Hematopoietic multipotent progenitor cell treated with erythropoietin and hydrocortisone succinate and interleukin-3 and kit ligand, for 15 days (in vitro differentiated cells): ENCODE measurements at regions not wholly inside any gene's neighbourhood (a gene's known extent, or its start where the extent isn't known, plus 50 kb on each side); places are given as distances from the start of the nearest gene placed in this dataset.

Experiments used
- DNase-seq: peaks from one replicate; pipeline ENCODE4 v3.0.0-alpha.2; 2015; ENCODE audit warnings: low spot score

GRCh38 chr2:3062476-3063260, 314.9 kb downstream of the EIPR1 start:
- DNase-seq = no peak

DNA sequence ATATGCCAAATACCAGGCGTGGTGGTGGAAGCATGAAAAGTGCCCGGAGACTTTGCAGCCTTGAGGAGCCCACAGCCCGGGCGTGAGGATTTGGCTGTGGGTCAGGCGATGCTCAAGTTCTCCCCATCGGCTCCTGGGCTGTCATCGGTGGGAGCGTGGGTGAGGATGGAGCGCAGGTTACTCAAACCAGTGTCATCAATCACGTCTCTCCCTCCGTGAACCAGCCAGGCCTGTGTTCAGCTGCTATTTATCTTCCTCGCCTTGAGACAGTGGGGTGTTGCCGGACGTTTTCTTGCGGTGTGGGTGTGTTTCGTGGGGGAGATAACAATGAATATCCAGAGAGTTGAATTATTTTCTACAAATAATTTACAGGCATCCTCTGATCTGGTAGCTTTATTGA, 317.6 kb downstream of the EIPR1 start:
- no peak for DNase-seq

DNA sequence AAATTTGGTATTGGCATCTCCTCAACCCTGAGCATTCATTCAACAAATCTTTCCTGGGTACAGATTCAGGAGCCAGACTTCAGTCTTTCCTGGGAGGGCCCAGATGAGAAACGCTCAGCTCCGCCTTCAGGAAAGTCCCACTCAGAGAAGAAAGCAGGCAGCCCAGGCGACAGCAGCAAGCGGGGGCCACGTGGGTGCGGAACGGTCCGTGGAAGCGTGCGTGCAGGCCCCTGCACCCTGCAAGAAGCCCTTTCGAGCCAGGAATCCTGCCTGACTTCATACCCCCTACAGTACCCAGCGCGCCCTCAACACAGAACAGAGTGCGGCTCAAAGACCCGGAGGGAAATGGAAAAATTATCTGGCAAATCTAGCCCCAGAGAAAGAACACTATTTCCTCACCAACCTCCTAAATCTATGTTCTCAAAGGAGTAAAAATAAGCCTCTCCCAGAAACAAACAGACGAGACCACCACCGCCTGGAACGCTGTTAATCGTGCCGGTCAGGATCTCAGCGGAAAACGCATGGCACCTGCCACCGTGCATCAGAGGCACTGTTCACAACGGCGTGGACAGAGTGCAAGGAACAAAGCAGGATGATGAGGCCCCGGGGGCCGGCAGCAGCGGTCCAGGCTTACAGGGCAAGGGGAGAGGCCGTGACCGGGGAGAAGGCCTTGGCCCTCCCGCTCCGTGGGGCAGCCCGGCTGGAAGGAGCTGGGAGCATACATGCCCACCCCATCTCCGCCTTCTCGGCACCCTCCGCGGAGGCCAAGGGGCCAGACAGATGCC, 318.3 kb downstream of the EIPR1 start:
- DNase-seq = no peak

DNA sequence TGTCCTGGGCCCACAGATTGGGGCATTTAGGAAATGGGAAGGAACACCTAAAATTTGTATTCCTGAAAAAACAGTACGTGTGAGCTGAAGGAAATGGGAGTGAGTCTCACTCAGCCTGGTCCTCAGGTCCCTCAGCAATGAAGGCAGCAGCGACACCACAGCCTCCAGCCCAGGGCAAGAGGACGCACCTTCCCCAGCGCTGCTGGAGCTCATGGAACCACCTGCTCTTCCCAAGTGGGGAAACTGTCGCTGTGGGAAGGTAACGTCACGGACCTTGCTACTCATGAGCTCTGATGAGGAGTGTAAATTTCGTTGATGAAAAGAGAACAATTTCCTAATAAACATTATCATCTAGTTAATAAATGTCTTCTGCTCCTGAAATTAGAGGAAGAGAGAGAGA, 323.6 kb downstream of the EIPR1 start:
- no peak for DNase-seq

- no peak for DNase-seq
Measured at GRCh38 chr2:3051266-3051665, 326.4 kb downstream of the EIPR1 start.

DNA sequence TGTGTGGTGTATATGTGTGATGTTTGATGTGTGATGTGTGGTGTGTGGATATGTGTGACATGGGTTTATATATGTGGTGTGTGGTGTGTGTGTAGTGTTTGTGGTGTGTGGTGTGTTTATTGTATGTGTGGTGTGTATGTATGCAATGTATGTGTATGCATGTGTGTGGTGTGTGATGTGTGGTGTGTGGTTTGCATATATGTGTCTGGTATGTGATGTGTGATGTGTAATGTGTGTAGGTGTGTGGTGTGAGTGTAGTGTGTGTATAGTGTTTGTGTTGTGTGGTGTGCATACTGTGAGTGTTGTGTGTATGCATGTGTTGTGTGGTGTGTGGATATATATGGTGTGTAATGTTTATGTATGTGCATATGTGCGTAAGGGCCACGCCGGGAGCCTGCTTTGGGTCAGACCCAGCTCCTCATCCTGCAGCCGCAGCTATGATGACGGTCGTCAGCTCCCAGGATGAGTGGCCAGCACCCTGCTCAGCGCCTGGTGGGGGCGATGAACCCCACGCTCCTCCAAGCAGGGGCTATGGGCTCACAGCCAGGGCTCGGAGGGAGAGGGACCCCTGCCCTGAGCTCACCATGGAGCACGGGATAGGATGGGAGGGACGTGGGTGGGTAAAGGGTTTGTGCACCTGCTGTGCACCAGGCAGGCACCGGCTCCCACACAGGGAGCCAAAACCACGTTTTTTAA, 331.3 kb downstream of the EIPR1 start:
- no peak for DNase-seq

DNA sequence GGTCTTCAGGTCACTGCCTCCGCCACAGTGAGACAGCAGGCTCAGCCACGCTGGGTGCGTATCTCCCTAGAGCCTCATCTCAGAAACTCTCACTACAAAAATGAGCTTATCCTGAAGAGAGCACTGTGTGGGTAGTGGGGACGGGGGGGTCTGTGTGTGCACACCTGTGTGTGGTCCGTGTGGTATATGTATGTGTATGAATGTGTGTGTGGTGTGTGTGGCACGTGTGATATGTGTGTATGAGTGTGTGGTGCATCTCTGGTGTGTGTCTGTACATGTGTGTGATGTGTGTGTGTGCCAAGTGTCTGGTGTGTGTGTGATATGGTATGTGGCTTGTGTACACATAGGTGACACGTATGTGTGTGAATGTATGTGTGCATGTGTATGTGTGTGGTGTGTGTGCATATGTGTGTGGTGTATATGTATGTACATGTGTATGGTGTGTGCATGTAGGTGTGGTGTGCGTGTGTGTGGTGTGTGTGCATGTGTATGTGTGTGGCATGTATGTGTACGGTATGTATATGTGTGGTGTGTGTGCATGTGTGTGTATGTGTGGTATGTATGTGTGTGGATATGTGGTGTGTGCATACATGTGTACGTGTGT, 332.2 kb downstream of the EIPR1 start:
- no peak for DNase-seq

GRCh38 chr2:3044587-3045317, 332.9 kb downstream of the EIPR1 start:
- DNase-seq = no peak

DNA sequence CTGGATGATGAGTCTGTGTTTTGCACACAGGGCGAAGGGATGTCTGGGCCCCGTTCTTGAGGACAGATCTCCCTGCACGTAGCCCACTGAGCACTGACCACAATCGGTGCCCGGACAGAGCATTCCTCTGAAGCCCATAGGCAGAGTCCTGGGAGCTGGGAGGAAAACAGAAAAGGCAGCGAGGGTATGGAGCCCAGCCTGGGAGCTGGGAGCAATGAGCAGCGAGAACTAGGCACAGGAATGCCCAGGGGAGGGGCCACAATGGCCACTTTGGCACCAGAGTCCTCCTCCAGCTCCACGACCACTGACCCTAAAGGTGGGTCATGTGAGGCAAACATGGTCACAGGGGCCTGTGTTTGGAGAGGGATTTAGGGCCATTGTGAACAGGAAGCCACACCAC, 333.9 kb downstream of the EIPR1 start:
- no peak for DNase-seq

GRCh38 chr2:3042601-3043585, 334.7 kb downstream of the EIPR1 start:
- no peak for DNase-seq

- DNase-seq = no peak
Measured at GRCh38 chr2:3041841-3042600, 335.6 kb downstream of the EIPR1 start.

- no peak for DNase-seq
Measured at GRCh38 chr2:3041246-3041645, 336.4 kb downstream of the EIPR1 start.

GRCh38 chr2:3040496-3041140, 337.0 kb downstream of the EIPR1 start:
- DNase-seq = no peak

GRCh38 chr2:3040066-3040428, 337.6 kb downstream of the EIPR1 start:
- DNase-seq = no peak

GRCh38 chr2:3039188-3040065, 338.2 kb downstream of the EIPR1 start:
- no peak for DNase-seq

DNA sequence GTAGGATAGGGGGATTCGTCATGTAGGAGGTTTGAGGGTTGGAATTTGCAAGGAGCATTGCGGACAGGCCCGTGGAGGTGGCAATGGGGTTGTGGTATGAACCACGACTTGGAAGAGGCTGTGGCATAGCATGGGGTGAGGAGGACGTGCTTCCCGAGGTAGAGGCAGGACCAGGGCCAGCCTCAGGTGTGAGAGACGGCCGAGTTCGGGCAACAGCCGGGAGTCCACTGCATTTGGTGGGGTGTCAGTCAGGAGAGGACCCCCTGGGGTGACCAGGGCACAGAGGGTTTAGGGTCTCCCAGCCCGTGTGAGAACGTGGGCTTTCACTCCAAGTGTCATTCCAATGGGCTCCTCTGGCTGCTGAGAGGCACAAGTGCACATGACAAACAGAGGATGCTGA, 339.0 kb downstream of the EIPR1 start:
- no peak for DNase-seq

DNA sequence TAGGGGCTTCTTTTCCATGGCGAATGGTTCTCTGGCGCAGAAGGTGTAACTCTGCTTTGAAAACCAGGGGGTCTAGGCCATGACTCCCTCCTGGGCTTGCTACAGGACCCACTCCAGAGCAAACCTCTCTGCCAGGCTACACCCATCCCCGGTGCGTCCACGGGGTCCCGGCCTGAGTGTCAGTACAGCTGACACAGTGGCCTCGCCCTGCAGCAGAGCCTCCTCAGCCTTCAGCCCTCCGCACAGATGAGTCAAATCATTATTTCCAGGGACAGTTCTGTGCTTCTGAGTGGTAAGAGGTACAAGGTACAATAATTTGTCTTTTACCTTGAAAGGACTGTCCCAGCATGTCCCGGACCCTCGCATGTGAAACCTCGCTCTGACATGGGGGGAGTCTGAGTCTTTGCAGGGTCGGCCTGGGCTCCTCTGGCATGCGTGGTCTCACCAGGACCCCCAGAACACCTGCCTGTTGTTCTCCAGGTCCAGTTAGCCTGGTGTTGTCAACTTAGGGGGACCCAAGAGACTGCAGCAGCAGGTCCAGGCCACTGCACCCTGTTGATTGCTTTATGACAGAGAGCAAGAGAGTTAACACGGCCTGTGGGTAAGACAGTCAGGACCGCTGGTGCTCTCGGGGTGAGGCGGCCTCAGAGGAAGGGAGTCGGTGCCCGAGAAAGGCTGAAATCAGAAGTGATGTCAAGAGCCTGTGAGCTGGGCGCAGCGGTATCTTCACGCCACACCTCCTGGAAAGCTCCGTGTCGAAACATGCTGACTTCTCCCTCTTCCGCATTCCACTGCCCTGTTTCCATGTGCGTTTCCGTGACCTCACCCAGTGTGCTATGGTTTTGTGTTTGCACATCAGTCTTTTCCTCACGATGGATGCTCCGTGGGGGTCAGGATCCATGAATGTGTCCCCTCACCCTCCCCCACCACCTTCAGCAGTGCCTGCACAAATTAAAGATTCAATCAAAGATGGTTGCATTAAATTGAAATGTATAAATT, 340.1 kb downstream of the EIPR1 start:
- DNase-seq = no peak
